ENCODE measurements at regions not wholly inside any gene's neighbourhood (a gene's known extent, or its start where the extent isn't known, plus 50 kb on each side); places are given as distances from the start of the nearest gene placed in this dataset.
A peak's percentile ranks its signal among the peaks of the same experiment; 100 is the strongest.

DNA sequence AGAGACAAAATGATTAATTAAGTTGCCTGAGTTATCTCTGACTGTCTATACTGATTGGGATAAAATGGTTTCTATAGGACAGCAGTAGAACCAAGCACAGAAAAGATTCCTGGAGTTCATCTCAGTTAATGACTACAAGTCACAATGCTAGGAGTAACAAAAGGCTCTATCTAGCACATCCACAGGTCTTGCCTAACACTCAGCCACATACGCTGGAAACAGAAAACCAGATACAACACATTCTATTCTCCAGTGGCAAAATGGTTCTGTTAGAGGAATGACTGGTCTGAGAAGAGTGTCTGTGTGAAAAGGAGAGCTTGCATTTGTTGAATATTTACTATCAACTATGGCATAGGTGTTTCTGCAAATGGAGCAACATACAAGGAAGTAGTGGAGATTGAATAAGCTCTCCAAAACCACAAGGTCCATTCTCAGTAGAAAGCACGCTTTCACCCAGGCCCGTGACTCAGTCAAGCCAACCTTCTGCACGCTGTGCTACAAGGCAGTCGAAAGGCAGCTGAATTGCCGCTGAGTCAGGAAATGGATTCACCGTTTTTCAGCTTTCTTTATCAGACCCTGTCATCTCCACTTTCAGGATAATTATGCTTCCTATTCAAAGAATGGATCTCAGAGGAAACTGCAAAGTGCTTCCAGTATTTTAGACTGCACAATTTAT is 761.5 kb downstream of the EFNB2 start:
- Histone ChIP-seq H3K9me2 (replicated peaks; ENCODE audit: low read length) (no peaks in the 10 kb centered on the region), H3K9ac (ENCODE audit: low read length) (no peak overlapping the region; the same call in 1 of the 2 replicates), H2AFZ (ENCODE audit: low read length) (0 out of 2 replicates have a peak overlapping the region, but pooled peaks have one; percentile 18), H3K27ac (ENCODE audit: low read length) (peak overlapping the region; percentile 73), H3K27me3 (ENCODE audit: low read length) (no peaks in the 10 kb centered on the region), H3K4me3 (ENCODE audit: low read length) (peak overlapping the region; percentile 32; the same call in 1 of the 2 replicates), H3F3A (ENCODE audit: low read length, unreplicated experiment) (no peaks in the 10 kb centered on the region), H3K36me3 (ENCODE audit: low read depth, low read length) (no peaks in the 10 kb centered on the region), H4K20me1 (ENCODE audit: low read length) (no peaks in the 10 kb centered on the region), H3K79me2 (ENCODE audit: low read length) (no peaks in the 10 kb centered on the region), H3K4me1 (ENCODE audit: insufficient read depth, low read length) (peaks cover 14% of the 10 kb centered on the region), H3K9me3 (ENCODE audit: low read length) (no peaks in the 10 kb centered on the region), H3K4me2 (ENCODE audit: low read length) (peak overlapping the region; percentile 41)
- TF ChIP-seq EZH2phosphoT487 (IDR thresholded peaks at IDR 0.05; ENCODE audit: borderline replicate concordance, low read length) (no peak), EZH2 (IDR thresholded peaks at IDR 0.05; ENCODE audit: low read length, unreplicated experiment) (no peak)
- TF ChIP-seq, protein P1, sequence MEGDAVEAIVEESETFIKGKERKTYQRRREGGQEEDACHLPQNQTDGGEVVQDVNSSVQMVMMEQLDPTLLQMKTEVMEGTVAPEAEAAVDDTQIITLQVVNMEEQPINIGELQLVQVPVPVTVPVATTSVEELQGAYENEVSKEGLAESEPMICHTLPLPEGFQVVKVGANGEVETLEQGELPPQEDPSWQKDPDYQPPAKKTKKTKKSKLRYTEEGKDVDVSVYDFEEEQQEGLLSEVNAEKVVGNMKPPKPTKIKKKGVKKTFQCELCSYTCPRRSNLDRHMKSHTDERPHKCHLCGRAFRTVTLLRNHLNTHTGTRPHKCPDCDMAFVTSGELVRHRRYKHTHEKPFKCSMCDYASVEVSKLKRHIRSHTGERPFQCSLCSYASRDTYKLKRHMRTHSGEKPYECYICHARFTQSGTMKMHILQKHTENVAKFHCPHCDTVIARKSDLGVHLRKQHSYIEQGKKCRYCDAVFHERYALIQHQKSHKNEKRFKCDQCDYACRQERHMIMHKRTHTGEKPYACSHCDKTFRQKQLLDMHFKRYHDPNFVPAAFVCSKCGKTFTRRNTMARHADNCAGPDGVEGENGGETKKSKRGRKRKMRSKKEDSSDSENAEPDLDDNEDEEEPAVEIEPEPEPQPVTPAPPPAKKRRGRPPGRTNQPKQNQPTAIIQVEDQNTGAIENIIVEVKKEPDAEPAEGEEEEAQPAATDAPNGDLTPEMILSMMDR (conservative IDR thresholded peaks at IDR 0.05; ENCODE audit: low read depth, low read length) = no peak
- DNase-seq (peak; percentile 72), ATAC-seq (peak; percentile 90)
- BruUV-seq (replicated peaks) = no TSS peak
- CTCF ChIA-PET = no interaction called here
- POLR2A ChIA-PET (ENCODE audit: unreplicated experiment) = interaction anchor here (0.6 kb wide), 1 partner anchor 40 kb away, joined by 3 read pairs; no protein-coding TSS in a partner anchor
- intact Hi-C loops (cut with micrococcal nuclease) = loop anchor here (10.0 kb wide), 1 partner anchor 201 kb away; no protein-coding TSS in a partner anchor

- POLR2A ChIA-PET (ENCODE audit: unreplicated experiment) = no interaction called here
- H3K79me2 ChIP-seq (ENCODE audit: low read length) = no peaks in the 10 kb centered on the region
- H3K27ac ChIP-seq (ENCODE audit: low read length) = 0 out of 2 replicates have a peak overlapping the region, but pooled peaks have one; percentile 73
- TF ChIP-seq, protein P1 (conservative IDR thresholded peaks at IDR 0.05; ENCODE audit: low read depth, low read length) = no peak
- TF ChIP-seq EZH2 (IDR thresholded peaks at IDR 0.05; ENCODE audit: low read length, unreplicated experiment) = no peak
- TF ChIP-seq EZH2phosphoT487 (IDR thresholded peaks at IDR 0.05; ENCODE audit: borderline replicate concordance, low read length) = no peak
- DNase-seq = no peak
- H3K36me3 ChIP-seq (ENCODE audit: low read depth, low read length) = no peaks in the 10 kb centered on the region
- CTCF ChIA-PET = no interaction called here
- no TSS peak for BruUV-seq (replicated peaks)
- no peaks in the 10 kb centered on the region for H3K27me3 ChIP-seq (ENCODE audit: low read length)
- no peak overlapping the region for H3K4me2 ChIP-seq (ENCODE audit: low read length)
- H3K9ac ChIP-seq (ENCODE audit: low read length) = no peak overlapping the region
- H3K4me1 ChIP-seq (ENCODE audit: insufficient read depth, low read length) = peaks cover 14% of the 10 kb centered on the region
- no peaks in the 10 kb centered on the region for H4K20me1 ChIP-seq (ENCODE audit: low read length)
- no peak overlapping the region for H2AFZ ChIP-seq (ENCODE audit: low read length)
- ATAC-seq = no peak
- no peaks in the 10 kb centered on the region for H3K9me2 ChIP-seq (replicated peaks; ENCODE audit: low read length)
- intact Hi-C loops (cut with micrococcal nuclease) = loop anchor here (10.0 kb wide), 1 partner anchor 202 kb away; no protein-coding TSS in a partner anchor
- H3K4me3 ChIP-seq (ENCODE audit: low read length) = no peak overlapping the region
- H3K9me3 ChIP-seq (ENCODE audit: low read length) = no peaks in the 10 kb centered on the region
- H3F3A ChIP-seq (ENCODE audit: low read length, unreplicated experiment) = no peaks in the 10 kb centered on the region
Measured at GRCh38 chr13:105773241-105773640, 762.2 kb downstream of the EFNB2 start.

DNA sequence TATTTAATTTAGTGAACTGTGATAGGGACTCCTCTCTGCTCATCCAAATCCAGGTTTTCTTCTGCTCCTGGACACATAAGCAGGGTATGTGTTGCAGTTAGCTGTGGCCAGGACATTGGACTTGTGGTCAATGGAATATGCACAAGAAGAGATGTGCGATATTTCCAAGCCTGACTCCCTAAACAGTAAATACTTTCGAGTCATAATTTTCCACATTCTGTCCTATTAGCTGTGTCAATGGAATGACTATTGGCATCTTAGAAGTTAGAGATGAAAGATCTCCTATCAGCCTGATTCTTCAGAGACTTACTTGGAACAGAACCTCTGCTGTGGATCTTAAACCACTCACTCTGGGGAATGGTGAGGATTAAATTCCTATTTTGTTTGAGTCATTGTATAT is 771.0 kb downstream of the EFNB2 start:
- BruUV-seq (replicated peaks) = no TSS peak
- H3K9ac ChIP-seq (ENCODE audit: low read length) = no peak overlapping the region
- TF ChIP-seq EZH2 (IDR thresholded peaks at IDR 0.05; ENCODE audit: low read length, unreplicated experiment) (no peak), EZH2phosphoT487 (IDR thresholded peaks at IDR 0.05; ENCODE audit: borderline replicate concordance, low read length) (no peak)
- TF ChIP-seq, protein P1 (conservative IDR thresholded peaks at IDR 0.05; ENCODE audit: low read depth, low read length) = no peak
- no peaks in the 10 kb centered on the region for H4K20me1 ChIP-seq (ENCODE audit: low read length)
- H3K9me2 ChIP-seq (replicated peaks; ENCODE audit: low read length) = no peaks in the 10 kb centered on the region
- no peak overlapping the region for H2AFZ ChIP-seq (ENCODE audit: low read length)
- intact Hi-C loops (cut with micrococcal nuclease) = no loop called here
- ChIA-PET CTCF (no interaction called here), POLR2A (ENCODE audit: unreplicated experiment) (no interaction called here)
- H3F3A ChIP-seq (ENCODE audit: low read length, unreplicated experiment) = no peaks in the 10 kb centered on the region
- H3K4me1 ChIP-seq (ENCODE audit: insufficient read depth, low read length) = no peaks in the 10 kb centered on the region
- H3K9me3 ChIP-seq (ENCODE audit: low read length) = no peaks in the 10 kb centered on the region
- ATAC-seq (no peak), DNase-seq (no peak)
- no peak overlapping the region for H3K27ac ChIP-seq (ENCODE audit: low read length)
- H3K4me3 ChIP-seq (ENCODE audit: low read length) = no peak overlapping the region
- H3K27me3 ChIP-seq (ENCODE audit: low read length) = no peaks in the 10 kb centered on the region
- no peaks in the 10 kb centered on the region for H3K36me3 ChIP-seq (ENCODE audit: low read depth, low read length)
- no peaks in the 10 kb centered on the region for H3K79me2 ChIP-seq (ENCODE audit: low read length)
- H3K4me2 ChIP-seq (ENCODE audit: low read length) = no peak overlapping the region
